Cardiac septum (tissue), 1 donor: ENCODE measurements at regions not wholly inside any gene's neighbourhood (a gene's known extent, or its start where the extent isn't known, plus 50 kb on each side); places are given as distances from the start of the nearest gene placed in this dataset.
A peak's percentile ranks its signal among the peaks of the same experiment; 100 is the strongest.

Experiments used
- DNase-seq: peaks from one replicate; pipeline ENCODE4 v3.0.0-alpha.2; 2020; ENCODE audit warnings: low spot score
- intact Hi-C: fragments of 100-400 bp; cut with DNase I; formaldehyde crosslinking; loops from one replicate; pipeline ENCODE4 v1.14.0; 2022
- donor health status: DM: no; HTN: no; CAD: no.

DNA sequence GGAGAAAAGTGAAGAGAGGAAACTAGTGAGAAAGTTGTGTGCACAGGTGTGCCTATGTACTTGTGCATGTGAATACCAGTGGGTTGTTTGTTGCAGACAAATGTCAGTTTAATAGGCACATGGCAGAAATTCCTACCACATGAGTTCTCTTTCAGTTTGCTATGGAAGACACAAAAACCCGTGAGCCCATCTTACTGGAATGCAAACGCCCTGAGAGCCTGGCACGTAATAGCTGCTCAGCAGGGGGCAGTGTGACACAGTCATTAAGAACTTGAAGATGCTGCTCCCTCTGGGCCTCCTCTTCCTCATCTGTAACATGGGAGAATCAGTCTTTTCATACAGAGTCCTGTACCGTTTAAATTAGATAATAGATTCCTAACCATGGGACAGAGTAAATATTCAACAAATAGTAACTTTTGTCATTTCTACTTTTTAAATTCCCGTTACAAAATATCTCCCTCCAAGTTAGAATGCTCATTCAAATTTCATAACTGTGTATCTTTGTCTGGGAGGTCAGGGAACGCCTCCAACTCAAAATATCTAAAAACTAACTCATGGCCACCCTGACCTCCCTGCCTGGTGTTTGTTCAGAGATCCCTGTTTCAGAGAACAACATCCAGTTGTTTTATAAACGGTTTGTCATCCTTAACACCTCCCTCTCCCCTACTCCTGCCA, 802.9 kb downstream of the MAFB start:
- intact Hi-C loops: loop anchor here (2.0 to 10.0 kb wide), 3 partner anchors 369 to 1079 kb away; no protein-coding TSS in a partner anchor
- DNase-seq: no peak

GRCh38 chr20:39882806-39883205, 806.2 kb downstream of the MAFB start:
- intact Hi-C loops: loop anchor here (10.0 kb wide), 2 partner anchors 372 to 1082 kb away; no protein-coding TSS in a partner anchor
- DNase-seq: no peak

GRCh38 chr20:39880890-39881289, 808.1 kb downstream of the MAFB start:
- DNase-seq: no peak
- intact Hi-C loops: loop anchor here (10.0 kb wide), 2 partner anchors 374 to 1084 kb away; no protein-coding TSS in a partner anchor

GRCh38 chr20:39879296-39879695, 809.7 kb downstream of the MAFB start:
- intact Hi-C loops: loop anchor here (10.0 kb wide), 1 partner anchor 284 kb away; no protein-coding TSS in a partner anchor
- DNase-seq: no peak

DNA sequence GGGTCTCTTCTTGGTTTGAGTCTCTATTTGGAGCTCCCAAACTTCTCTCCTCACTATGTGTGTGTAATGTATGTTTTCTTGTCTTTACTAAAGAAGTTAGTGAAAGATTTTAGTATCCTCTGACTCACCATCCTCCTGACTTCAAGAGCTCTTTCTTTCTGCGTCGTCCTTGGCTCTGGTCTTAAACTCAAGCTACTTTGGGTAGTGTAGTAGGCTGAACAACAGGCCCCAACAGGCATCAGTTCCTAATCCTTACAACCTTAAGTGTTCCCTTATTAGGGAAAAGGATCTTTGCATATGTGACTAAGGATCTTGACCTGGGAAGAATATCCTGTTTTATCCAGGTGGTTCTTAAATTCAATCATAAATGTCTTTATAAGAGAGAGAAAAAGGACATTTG, 810.2 kb downstream of the MAFB start:
- intact Hi-C loops: loop anchor here (10.0 kb wide), 1 partner anchor 284 kb away; no protein-coding TSS in a partner anchor

GRCh38 chr20:39878320-39878719, 810.7 kb downstream of the MAFB start:
- intact Hi-C loops: loop anchor here (10.0 kb wide), 1 partner anchor 284 kb away; no protein-coding TSS in a partner anchor
- DNase-seq: no peak

More for the DNA sequence above, 810.2 kb downstream of the MAFB start:
- DNase-seq: no peak

DNA sequence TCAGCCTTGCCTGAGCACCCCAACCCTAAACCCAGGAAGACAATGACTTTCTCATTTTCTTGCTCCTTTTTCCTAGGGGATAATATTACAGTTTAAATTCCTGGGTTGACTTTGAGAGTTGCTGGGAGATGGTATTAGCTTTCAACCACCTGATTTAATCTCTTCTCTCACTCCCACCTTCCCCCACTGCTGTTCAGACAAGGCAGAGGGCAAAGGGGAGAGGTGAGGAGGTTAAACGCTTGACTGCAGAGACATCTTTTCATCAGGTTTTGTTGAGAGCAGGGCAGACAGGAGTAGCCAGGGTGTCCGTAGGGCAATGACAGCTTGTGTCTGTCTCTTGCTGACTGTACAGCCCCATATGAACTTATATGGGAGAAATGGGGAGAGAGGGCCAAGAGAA, 811.2 kb downstream of the MAFB start:
- intact Hi-C loops: loop anchor here (10.0 kb wide), 1 partner anchor 283 kb away; no protein-coding TSS in a partner anchor
- DNase-seq: no peak

DNA sequence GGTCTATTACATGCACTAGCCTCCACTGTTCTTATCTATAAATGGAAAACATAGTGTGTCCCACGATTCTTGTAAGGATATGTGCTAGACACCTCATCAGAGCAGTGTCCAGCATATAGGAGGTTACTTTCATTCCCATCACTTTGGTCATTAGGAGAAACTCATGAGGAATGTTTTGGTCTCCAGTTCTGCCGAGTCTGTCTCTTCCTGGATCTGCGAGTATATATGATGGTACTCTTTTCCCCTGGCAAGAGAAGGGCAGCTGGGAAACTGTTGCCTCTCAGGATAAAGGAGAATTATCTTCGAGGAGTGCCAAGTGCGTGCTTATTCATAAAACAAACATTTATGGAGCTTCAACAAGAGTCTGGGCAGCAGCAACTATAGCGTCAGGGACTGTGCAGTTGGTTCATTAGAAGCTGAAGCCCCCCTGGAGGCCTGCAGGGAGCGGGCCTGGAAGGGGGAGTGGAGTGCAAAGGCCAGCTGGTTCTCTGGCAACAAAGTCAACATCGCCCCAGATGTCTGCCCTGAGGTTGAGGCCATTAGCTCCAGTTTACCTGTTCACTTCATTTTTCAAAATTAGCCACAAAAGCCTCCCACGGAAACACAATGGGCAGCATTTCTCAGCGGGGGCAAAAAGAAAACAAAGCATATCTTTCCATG, 811.9 kb downstream of the MAFB start:
- intact Hi-C loops: loop anchor here (10.0 kb wide), 1 partner anchor 282 kb away; no protein-coding TSS in a partner anchor
- no peak for DNase-seq

- no peak for DNase-seq
- intact Hi-C loops: loop anchor here (10.0 kb wide), 1 partner anchor 281 kb away; no protein-coding TSS in a partner anchor
Observed at GRCh38 chr20:39875492-39876110, 813.4 kb downstream of the MAFB start.

DNA sequence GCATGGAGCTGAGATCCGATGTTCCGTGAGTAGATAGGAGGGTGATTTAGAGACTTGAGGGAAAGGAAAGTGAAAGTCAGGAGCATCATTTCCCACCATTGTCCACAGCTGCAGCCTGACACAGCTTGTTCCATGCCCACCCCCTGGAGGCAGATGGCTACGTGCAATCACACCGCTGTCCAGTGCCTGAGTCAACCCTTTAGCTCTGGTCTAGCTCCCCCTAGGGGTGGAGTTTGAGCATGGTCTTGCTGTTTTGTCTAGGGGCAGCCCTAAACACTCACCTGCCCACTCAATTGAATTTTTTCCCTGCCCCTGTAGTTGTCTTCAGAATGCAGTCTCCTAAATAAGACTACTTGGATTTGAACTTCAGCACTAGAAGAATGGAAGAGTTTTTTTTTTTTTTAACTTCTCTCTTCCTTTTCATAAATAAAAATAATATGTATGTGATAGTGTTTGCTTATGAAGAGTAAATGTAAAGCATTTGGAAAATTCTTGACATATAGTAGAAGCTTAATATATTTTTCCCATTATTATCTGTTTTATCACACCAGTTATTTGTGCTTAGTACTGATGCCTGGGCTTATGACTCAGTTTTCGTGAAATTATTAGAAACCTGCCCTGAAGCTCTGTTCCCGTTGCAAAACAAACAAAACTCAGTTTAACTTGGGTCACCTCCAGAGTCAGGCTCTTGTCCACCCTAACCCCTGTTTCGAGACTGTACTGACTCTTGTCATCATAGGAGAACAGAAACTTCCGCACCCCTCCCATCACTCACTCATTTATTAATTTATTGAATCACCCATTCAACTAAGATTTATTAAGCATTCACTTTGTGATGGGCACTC, 814.8 kb downstream of the MAFB start:
- DNase-seq: peak; percentile 83

DNA sequence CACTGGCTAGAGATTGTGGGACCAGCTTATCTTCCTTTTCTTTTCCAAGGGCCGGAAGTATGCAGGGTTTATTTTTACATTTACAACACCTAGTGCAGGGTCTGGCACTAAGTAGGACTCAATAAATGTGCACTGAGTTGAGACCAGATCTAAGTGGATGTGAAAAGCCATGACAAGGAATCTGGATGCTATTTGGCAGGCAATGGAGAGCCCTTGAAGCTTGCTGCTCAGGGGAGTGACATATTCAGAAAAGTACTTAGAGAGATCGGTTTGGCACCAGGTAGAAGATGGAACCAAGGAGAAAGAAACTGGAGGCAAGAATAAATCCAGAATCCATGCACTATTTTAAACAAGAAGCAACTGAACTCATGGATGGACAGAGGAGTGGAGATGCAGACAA, 815.8 kb downstream of the MAFB start:
- intact Hi-C loops: loop anchor here (10.0 kb wide), 1 partner anchor 278 kb away; no protein-coding TSS in a partner anchor
- DNase-seq: no peak

More for the DNA sequence above, 814.8 kb downstream of the MAFB start:
- intact Hi-C loops: loop anchor here (1.0 to 10.0 kb wide), 2 partner anchors 279 to 605 kb away; no protein-coding TSS in a partner anchor

DNA sequence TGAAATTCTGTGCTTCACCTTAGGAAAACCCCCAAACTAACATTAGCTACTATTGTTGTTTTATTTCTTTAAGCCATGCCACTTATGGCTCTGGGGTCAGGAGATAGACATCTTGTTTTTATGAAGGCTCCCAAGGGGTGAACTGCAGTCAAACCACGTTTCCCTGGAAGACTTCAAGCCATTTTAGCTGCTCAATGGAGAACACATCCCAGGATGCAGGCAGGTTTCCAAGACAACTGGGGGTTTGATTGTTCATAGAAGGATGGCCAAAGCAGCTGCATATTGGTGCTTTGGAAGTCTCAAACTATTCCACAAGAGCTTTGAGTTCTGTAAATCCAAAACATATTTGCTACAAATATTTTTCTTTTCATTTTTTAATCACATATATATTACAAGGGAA, 818.0 kb downstream of the MAFB start:
- intact Hi-C loops: loop anchor here (10.0 kb wide), 1 partner anchor 276 kb away; no protein-coding TSS in a partner anchor
- no peak for DNase-seq

- DNase-seq: no peak
- intact Hi-C loops: no loop called here
Observed at GRCh38 chr20:39865446-39865845, 823.6 kb downstream of the MAFB start.

DNA sequence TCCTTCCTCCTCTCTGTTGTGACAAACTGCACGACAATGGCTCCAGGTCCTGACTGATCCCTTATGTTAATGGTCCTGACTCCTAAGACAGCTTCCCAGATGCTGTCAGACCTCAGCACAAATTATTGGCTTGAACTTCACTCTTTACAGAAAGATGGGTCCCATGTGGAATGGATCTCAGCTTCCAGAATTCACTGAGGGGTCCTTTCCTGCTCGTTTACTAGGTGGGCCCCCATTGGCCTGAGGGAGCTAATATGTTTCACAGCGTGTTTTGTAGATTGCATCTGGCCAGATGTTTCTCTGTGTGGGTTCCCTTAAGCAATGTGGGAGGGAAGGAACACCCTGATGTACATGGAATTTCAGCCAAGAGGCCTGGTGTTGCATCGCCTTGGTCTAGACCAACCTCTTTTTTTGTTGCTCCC, 826.6 kb downstream of the MAFB start:
- intact Hi-C loops: no loop called here
- DNase-seq: no peak

GRCh38 chr20:39861381-39861780, 827.7 kb downstream of the MAFB start:
- intact Hi-C loops: no loop called here
- DNase-seq: no peak

DNA sequence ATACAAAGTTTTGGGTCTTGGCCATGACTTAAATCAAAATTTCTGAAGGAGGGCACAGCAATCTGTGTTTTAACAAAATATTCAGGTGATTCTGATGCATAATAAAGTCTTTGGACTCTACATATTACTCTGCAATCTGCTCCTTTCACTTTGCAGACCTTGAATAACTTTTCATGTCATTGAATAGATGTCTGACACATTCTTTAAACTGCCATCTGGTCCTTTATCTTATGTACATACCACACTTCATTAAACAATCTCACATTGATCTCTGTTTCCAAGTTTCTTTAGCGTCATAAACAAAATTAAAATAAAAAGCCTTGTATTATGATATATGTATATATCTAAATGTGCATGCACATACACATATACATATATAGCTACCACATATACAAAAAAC, 831.2 kb downstream of the MAFB start:
- intact Hi-C loops: no loop called here

DNA sequence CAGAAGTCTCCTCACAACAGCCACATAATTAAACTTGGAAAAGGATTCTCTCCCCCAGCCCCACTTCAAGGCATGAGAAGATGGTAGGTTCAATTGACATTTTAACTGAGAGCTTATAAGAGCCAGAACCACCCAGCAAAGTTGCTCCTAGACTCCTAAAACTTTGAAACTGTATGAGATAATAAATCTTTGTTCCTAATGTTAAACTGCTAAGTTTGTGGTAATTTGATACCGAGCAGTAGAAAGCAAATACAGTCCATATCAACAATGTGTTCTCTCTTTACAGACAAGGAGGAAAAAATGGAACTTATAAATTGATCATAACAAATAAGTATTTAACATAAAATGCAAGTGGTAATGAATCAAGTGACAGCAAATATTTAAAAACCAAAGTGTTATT, 831.8 kb downstream of the MAFB start:
- intact Hi-C loops: no loop called here
- DNase-seq: no peak

More for the DNA sequence above, 831.2 kb downstream of the MAFB start:
- no peak for DNase-seq

DNA sequence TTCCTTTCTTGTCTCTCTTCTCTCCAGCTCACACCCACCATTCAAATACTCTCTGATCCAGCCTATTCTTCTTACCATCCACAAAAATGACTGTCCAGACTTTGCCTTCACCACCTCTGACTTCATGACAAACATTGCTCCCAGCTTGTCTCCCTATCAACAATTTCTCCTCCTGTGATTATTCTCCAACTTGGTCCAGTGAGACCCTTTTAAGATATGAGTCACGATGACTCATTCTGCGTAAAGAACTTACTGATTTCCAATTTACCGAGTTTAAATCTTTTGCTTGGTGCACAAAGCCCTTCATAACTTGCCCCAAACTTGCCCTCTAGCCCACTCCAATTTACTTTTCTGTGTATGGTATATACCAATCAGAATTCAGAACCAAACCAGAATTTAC, 833.2 kb downstream of the MAFB start:
- DNase-seq: no peak
- intact Hi-C loops: no loop called here

DNA sequence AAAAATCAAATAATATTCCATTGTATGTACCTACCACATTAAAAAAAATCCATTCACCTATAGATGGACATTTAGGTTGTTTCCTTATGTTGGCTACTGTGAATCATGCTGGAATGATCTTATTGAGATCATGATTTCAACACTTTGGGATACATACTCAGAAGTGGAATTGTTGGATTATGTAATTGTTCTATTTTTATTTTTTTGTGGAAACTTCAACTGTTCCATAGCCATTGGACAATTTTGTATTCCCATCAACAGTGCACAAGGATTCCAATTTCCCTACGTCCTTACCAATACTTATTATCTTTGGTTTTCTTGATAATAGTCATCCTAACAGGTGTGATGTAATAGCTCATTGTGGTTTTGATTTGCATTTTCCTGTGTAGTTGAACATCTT, 834.0 kb downstream of the MAFB start:
- DNase-seq: no peak
- intact Hi-C loops: no loop called here
